H9 (cell line): ENCODE measurements at regions not wholly inside any gene's neighbourhood (a gene's known extent, or its start where the extent isn't known, plus 50 kb on each side); places are given as distances from the start of the nearest gene placed in this dataset.

ENCODE experiments used
- DNase-seq: peaks from one replicate; pipeline ENCODE4 v3.0.0-alpha.2; 2017
- H2AFZ ChIP-seq: one replicate; pipeline ENCODE4 v1.6.1; 2013; ENCODE audit warnings: mild to moderate bottlenecking, low read length, control low read depth, moderate library complexity
- H2AK5ac ChIP-seq: 2 replicates; pipeline ENCODE4 v1.6.1; 2013; ENCODE audit warnings: low read length, control low read depth, mixed read lengths; ENCODE audit not compliant: insufficient read length
- H2BK120ac ChIP-seq: one replicate; pipeline ENCODE4 v1.6.1; 2013; ENCODE audit warnings: low read depth, mild to moderate bottlenecking, low read length, control low read depth, inconsistent platforms; ENCODE audit not compliant: poor library complexity, severe bottlenecking
- H2BK12ac ChIP-seq: 2 replicates; pipeline ENCODE4 v1.6.1; 2013; ENCODE audit warnings: low read length, control low read depth, mixed read lengths, low read depth; ENCODE audit not compliant: insufficient read length
- H2BK15ac ChIP-seq: 2 replicates; pipeline ENCODE4 v1.6.1; 2013; ENCODE audit warnings: low read depth, low read length, control low read depth
- H2BK20ac ChIP-seq: one replicate; pipeline ENCODE4 v1.6.1; 2013; ENCODE audit warnings: low read depth, mild to moderate bottlenecking, low read length, control low read depth, inconsistent platforms; ENCODE audit not compliant: poor library complexity, severe bottlenecking
- H2BK5ac ChIP-seq: 2 replicates; pipeline ENCODE4 v1.6.1; 2013; ENCODE audit warnings: low read length, control low read depth, mixed read lengths; ENCODE audit not compliant: insufficient read length
- H3K14ac ChIP-seq: 2 replicates; pipeline ENCODE4 v1.6.1; 2013; ENCODE audit warnings: low read length, control low read depth; ENCODE audit not compliant: insufficient read depth
- H3K18ac ChIP-seq: 2 replicates; pipeline ENCODE4 v1.6.1; 2013; ENCODE audit warnings: low read depth, mild to moderate bottlenecking, mixed read lengths, low read length, control low read depth; ENCODE audit not compliant: insufficient read length
- H3K23ac ChIP-seq: 2 replicates; pipeline ENCODE4 v1.6.1; 2013; ENCODE audit warnings: low read length, control low read depth, mixed read lengths, low read depth; ENCODE audit not compliant: insufficient read length
- H3K23me2 ChIP-seq: 2 replicates; pipeline ENCODE4 v1.6.1; 2013; ENCODE audit warnings: low read depth, mild to moderate bottlenecking, mixed read lengths, low read length, control low read depth; ENCODE audit not compliant: insufficient read length, poor library complexity, severe bottlenecking
- H3K27ac ChIP-seq: 2 replicates; pipeline ENCODE4 v1.5.1; 2013; ENCODE audit warnings: low read length, control low read depth, mixed read lengths, low read depth; ENCODE audit not compliant: insufficient read length
- H3K27me3 ChIP-seq: 2 replicates; pipeline ENCODE4 v1.6.1; 2013; ENCODE audit warnings: low read length, control low read depth, inconsistent platforms; ENCODE audit not compliant: insufficient read depth
- H3K4ac ChIP-seq: 2 replicates; pipeline ENCODE4 v1.6.1; 2013; ENCODE audit warnings: low read depth, mild to moderate bottlenecking, control low read depth, inconsistent platforms, low read length, moderate library complexity
- H3K4me1 ChIP-seq: 2 replicates; pipeline ENCODE4 v1.6.1; 2013; ENCODE audit warnings: low read length, control low read depth, inconsistent platforms; ENCODE audit not compliant: insufficient read depth
- H3K4me2 ChIP-seq: 2 replicates; pipeline ENCODE4 v1.6.1; 2013; ENCODE audit warnings: low read length, control low read depth, mixed read lengths; ENCODE audit not compliant: insufficient read length, insufficient read depth
- H3K56ac ChIP-seq: 2 replicates; pipeline ENCODE4 v1.6.1; 2013; ENCODE audit warnings: low read depth, mild to moderate bottlenecking, mixed read lengths, low read length, control low read depth; ENCODE audit not compliant: insufficient read length
- H3K79me1 ChIP-seq: 2 replicates; pipeline ENCODE4 v1.6.1; 2013; ENCODE audit warnings: low read depth, mild to moderate bottlenecking, moderate library complexity, low read length, control low read depth, inconsistent platforms; ENCODE audit not compliant: insufficient read depth, poor library complexity, severe bottlenecking
- H3K79me2 ChIP-seq: 2 replicates; pipeline ENCODE4 v1.6.1; 2013; ENCODE audit warnings: low read length, control low read depth, inconsistent platforms; ENCODE audit not compliant: insufficient read depth
- H3K9ac ChIP-seq: 2 replicates; pipeline ENCODE4 v1.6.1; 2013; ENCODE audit warnings: low read length, control low read depth, mixed read lengths; ENCODE audit not compliant: insufficient read length; ENCODE audit errors: extremely low read depth
- H3K9me3 ChIP-seq: one replicate; pipeline ENCODE4 v1.6.1; 2013; ENCODE audit warnings: low read depth, low read length, inconsistent platforms; ENCODE audit not compliant: control insufficient read depth
- H3T11ph ChIP-seq: one replicate; pipeline ENCODE4 v1.6.1; 2013; ENCODE audit warnings: mild to moderate bottlenecking, low read length, control low read depth, inconsistent platforms
- H4K20me1 ChIP-seq: one replicate; pipeline ENCODE4 v1.6.1; 2013; ENCODE audit not compliant: control insufficient read depth, insufficient read length, insufficient read depth
- H4K5ac ChIP-seq: 2 replicates; pipeline ENCODE4 v1.6.1; 2013; ENCODE audit warnings: low read depth, mild to moderate bottlenecking, mixed read lengths, low read length, control low read depth; ENCODE audit not compliant: insufficient read length
- H4K8ac ChIP-seq: replicated peaks from 2 replicates; pipeline ENCODE4 v1.6.1; 2013; ENCODE audit warnings: low read length, control low read depth, mixed read lengths, low read depth; ENCODE audit not compliant: insufficient read length
- H4K91ac ChIP-seq: 2 replicates; pipeline ENCODE4 v1.6.1; 2013; ENCODE audit warnings: low read depth, mild to moderate bottlenecking, moderate library complexity, mixed read lengths, low read length, control low read depth; ENCODE audit not compliant: insufficient read length
- H3K27ac Mint-ChIP-seq, 3 experiments: 2 replicates in 2 of 3; 3 replicates in 1 of 3; pipeline ENCODE4 v1.8.0; 2020 to 2021; ENCODE audit warnings: mixed read lengths in 3 of 3, mild to moderate bottlenecking in 1 of 3, moderate library complexity in 1 of 3
- H3K27me3 Mint-ChIP-seq: 2 replicates; pipeline ENCODE4 v1.8.0; 2021; ENCODE audit warnings: low read depth, mild to moderate bottlenecking, moderate library complexity, mixed read lengths
- H3K36me3 Mint-ChIP-seq, 3 experiments: 2 replicates in 2 of 3; 3 replicates in 1 of 3; pipeline ENCODE4 v1.8.0; 2020 to 2021; ENCODE audit warnings: low read depth in 3 of 3, mixed read lengths in 3 of 3; ENCODE audit not compliant: insufficient read depth in 1 of 3
- H3K4me1 Mint-ChIP-seq, 2 experiments: 2 replicates each; pipeline ENCODE4 v1.8.0; 2020; ENCODE audit warnings: mixed read lengths in 2 of 2
- H3K4me3 Mint-ChIP-seq, 2 experiments: 2 replicates in 1 of 2; 3 replicates in 1 of 2; pipeline ENCODE4 v1.8.0; 2020 to 2021; ENCODE audit warnings: mild to moderate bottlenecking in 2 of 2, mixed read lengths in 2 of 2, moderate library complexity in 1 of 2
- H3K9me3 Mint-ChIP-seq, 2 experiments: 2 replicates in 1 of 2; 3 replicates in 1 of 2; pipeline ENCODE4 v1.8.0; 2020; ENCODE audit warnings: mild to moderate bottlenecking in 2 of 2, mixed read lengths in 2 of 2, moderate library complexity in 1 of 2
- WGBS: extraction: QIAGEN DNeasy Blood & Tissue Kit; methylation state at CpG from one replicate; pipeline ENCODE4 v1.1.7; 2013; ENCODE audit warnings: missing lambda C conversion rate, low lambda C conversion rate, mixed read lengths; ENCODE audit not compliant: insufficient read length; ENCODE audit errors: extremely low coverage; 5-methylcytosine and 5-hydroxymethylcytosine counted together
- TF ChIP-seq, protein P1 (sequence below): fragments of 200-600 bp; sonication (generic); conservative IDR thresholded peaks from 3 replicates; pipeline ENCODE4 v1.8.0; 2021; ENCODE audit warnings: antibody characterized with exemption, mild to moderate bottlenecking

GRCh38 chr5:120748474-120748873 is 284.4 kb downstream of the PRR16 start:
- no peak overlapping the region for H4K5ac ChIP-seq
- no peaks in the 10 kb centered on the region for H3K27me3 Mint-ChIP-seq
- H3K9me3 Mint-ChIP-seq, result peaks cover 2 to 3% of the 10 kb centered on the region in 2 experiments; a peak in 2 of 5 replicates
- no peaks in the 10 kb centered on the region for H4K20me1 ChIP-seq
- no peak overlapping the region for H3K56ac ChIP-seq
- no peak overlapping the region for H2BK12ac ChIP-seq
- H3K18ac ChIP-seq, result no peak overlapping the region
- H3T11ph ChIP-seq, result peak overlapping the region; percentile 36
- no peak overlapping the region for H3K27ac Mint-ChIP-seq
- no peaks in the 10 kb centered on the region for H3K23me2 ChIP-seq
- H3K4me1 ChIP-seq, result no peaks in the 10 kb centered on the region
- H3K79me2 ChIP-seq, result no peaks in the 10 kb centered on the region
- H3K79me1 ChIP-seq, result no peaks in the 10 kb centered on the region
- no peaks in the 10 kb centered on the region for H3K9me3 ChIP-seq
- no peak overlapping the region for H4K8ac ChIP-seq
- no CpG with 5 or more reads among the region's 2 CpGs for WGBS
- no peaks in the 10 kb centered on the region for H3K27me3 ChIP-seq
- H4K91ac ChIP-seq, result no peak overlapping the region
- H2AK5ac ChIP-seq, result no peak overlapping the region
- no peak overlapping the region for H2AFZ ChIP-seq
- H3K4me3 Mint-ChIP-seq, result no peak overlapping the region
- no peak overlapping the region for H3K4me2 ChIP-seq
- no peak overlapping the region for H2BK120ac ChIP-seq
- H2BK20ac ChIP-seq, result no peak overlapping the region
- H2BK5ac ChIP-seq, result no peak overlapping the region
- H3K4ac ChIP-seq, result no peak overlapping the region
- TF ChIP-seq, protein P1, sequence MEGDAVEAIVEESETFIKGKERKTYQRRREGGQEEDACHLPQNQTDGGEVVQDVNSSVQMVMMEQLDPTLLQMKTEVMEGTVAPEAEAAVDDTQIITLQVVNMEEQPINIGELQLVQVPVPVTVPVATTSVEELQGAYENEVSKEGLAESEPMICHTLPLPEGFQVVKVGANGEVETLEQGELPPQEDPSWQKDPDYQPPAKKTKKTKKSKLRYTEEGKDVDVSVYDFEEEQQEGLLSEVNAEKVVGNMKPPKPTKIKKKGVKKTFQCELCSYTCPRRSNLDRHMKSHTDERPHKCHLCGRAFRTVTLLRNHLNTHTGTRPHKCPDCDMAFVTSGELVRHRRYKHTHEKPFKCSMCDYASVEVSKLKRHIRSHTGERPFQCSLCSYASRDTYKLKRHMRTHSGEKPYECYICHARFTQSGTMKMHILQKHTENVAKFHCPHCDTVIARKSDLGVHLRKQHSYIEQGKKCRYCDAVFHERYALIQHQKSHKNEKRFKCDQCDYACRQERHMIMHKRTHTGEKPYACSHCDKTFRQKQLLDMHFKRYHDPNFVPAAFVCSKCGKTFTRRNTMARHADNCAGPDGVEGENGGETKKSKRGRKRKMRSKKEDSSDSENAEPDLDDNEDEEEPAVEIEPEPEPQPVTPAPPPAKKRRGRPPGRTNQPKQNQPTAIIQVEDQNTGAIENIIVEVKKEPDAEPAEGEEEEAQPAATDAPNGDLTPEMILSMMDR, result no peak
- no peak overlapping the region for H3K23ac ChIP-seq
- peaks cover 2 to 5% (median 3%) of the 10 kb centered on the region in 3 experiments; a peak in 3 of 7 replicates for H3K36me3 Mint-ChIP-seq
- no peak overlapping the region for H3K9ac ChIP-seq
- H3K4me1 Mint-ChIP-seq, result peaks cover 7 to 8% of the 10 kb centered on the region in 2 experiments; a peak in 2 of 4 replicates
- no peak overlapping the region for H3K27ac ChIP-seq
- no peak overlapping the region for H3K14ac ChIP-seq
- no peak overlapping the region for H2BK15ac ChIP-seq
- DNase-seq, result no peak
